Smooth muscle cell (in vitro differentiated cells): ENCODE measurements at regions not wholly inside any gene's neighbourhood (a gene's known extent, or its start where the extent isn't known, plus 50 kb on each side); places are given as distances from the start of the nearest gene placed in this dataset.

Experiments used
- DNase-seq: peaks from one replicate; lab custom pipeline; 2025; ENCODE audit not compliant: unreplicated experiment; lab: John Stamatoyannopoulos, UW
- H2AFZ ChIP-seq: fragments of 200-600 bp; sonication (generic); 2 replicates; pipeline ENCODE4 v1.6.0; 2016; ENCODE audit warnings: antibody characterized with exemption, low read depth, mild to moderate bottlenecking
- H3F3A ChIP-seq: fragments of 200-600 bp; sonication (generic); 2 replicates; pipeline ENCODE4 v1.6.0; 2017; ENCODE audit warnings: antibody characterized with exemption, low read depth
- H3K27ac ChIP-seq: fragments of 200-600 bp; sonication (generic); 2 replicates; pipeline ENCODE4 v1.5.1; 2016; ENCODE audit warnings: low read depth, mild to moderate bottlenecking
- H3K27me3 ChIP-seq: fragments of 200-600 bp; sonication (generic); 2 replicates; pipeline ENCODE4 v1.6.1; 2016; ENCODE audit warnings: low read depth, mild to moderate bottlenecking
- H3K36me3 ChIP-seq: fragments of 200-600 bp; sonication (generic); 2 replicates; pipeline ENCODE4 v1.5.1; 2016; ENCODE audit warnings: low read depth
- H3K4me1 ChIP-seq: fragments of 200-600 bp; sonication (generic); 2 replicates; pipeline ENCODE4 v1.5.1; 2016; ENCODE audit warnings: low read depth
- H3K4me2 ChIP-seq: fragments of 200-600 bp; sonication (generic); 2 replicates; pipeline ENCODE4 v1.6.0; 2016; ENCODE audit warnings: mild to moderate bottlenecking
- H3K4me3 ChIP-seq: fragments of 200-600 bp; sonication (generic); 2 replicates; pipeline ENCODE4 v1.5.1; 2016; ENCODE audit warnings: mild to moderate bottlenecking
- H3K79me2 ChIP-seq: fragments of 200-600 bp; sonication (generic); 2 replicates; pipeline ENCODE4 v1.6.0; 2016; ENCODE audit warnings: low read depth, mild to moderate bottlenecking
- H3K9ac ChIP-seq: fragments of 200-600 bp; sonication (generic); 2 replicates; pipeline ENCODE4 v1.6.0; 2016; ENCODE audit warnings: low read depth
- H3K9me3 ChIP-seq: fragments of 200-600 bp; sonication (generic); replicated peaks from 2 replicates; pipeline ENCODE4 v1.5.1; 2016; ENCODE audit warnings: low read depth
- H4K20me1 ChIP-seq: fragments of 200-600 bp; sonication (generic); 2 replicates; pipeline ENCODE4 v1.6.0; 2016; ENCODE audit warnings: low read depth
- CTCF ChIP-seq: fragments of 200-600 bp; sonication (generic); IDR thresholded peaks from 2 replicates; pipeline ENCODE4 v1.5.1; 2017; ENCODE audit warnings: borderline replicate concordance, mild to moderate bottlenecking, antibody characterized with exemption; ENCODE audit not compliant: insufficient read depth, poor library complexity, severe bottlenecking
- WGBS: methylation state at CpG from one replicate; pipeline ENCODE4 v1.1.7; 2016; ENCODE audit warnings: low lambda C conversion rate; 5-methylcytosine and 5-hydroxymethylcytosine counted together

- Histone ChIP-seq H3K9ac (no peak overlapping the region), H4K20me1 (no peaks in the 10 kb centered on the region), H3K79me2 (no peaks in the 10 kb centered on the region), H3K4me2 (no peak overlapping the region), H2AFZ (no peak overlapping the region), H3F3A (no peaks in the 10 kb centered on the region), H3K4me1 (no peaks in the 10 kb centered on the region), H3K4me3 (no peak overlapping the region), H3K36me3 (no peaks in the 10 kb centered on the region), H3K27me3 (no peaks in the 10 kb centered on the region), H3K9me3 (no peaks in the 10 kb centered on the region), H3K27ac (no peak overlapping the region)
- 84% methylated on average over 2 of the region's 2 CpGs for WGBS
- DNase-seq: no peak
- no peak for TF ChIP-seq CTCF
Observed at GRCh38 chr9:82375041-82375440, 386.5 kb downstream of the SPATA31D1 start.

GRCh38 chr9:82376677-82377232 lies 388.2 kb downstream of the SPATA31D1 start:
- Histone ChIP-seq H3K79me2 (no peaks in the 10 kb centered on the region), H3K4me3 (no peak overlapping the region), H3K9ac (no peak overlapping the region), H4K20me1 (no peaks in the 10 kb centered on the region), H3K9me3 (no peaks in the 10 kb centered on the region), H3K4me2 (no peak overlapping the region), H3K27ac (no peak overlapping the region), H3K4me1 (no peaks in the 10 kb centered on the region), H3K36me3 (no peaks in the 10 kb centered on the region), H3F3A (no peaks in the 10 kb centered on the region), H2AFZ (no peak overlapping the region), H3K27me3 (no peaks in the 10 kb centered on the region)
- WGBS: 88% methylated on average over 4 of the region's 4 CpGs
- no peak for DNase-seq
- TF ChIP-seq CTCF: no peak

GRCh38 chr9:82382887-82383616 lies 394.5 kb downstream of the SPATA31D1 start:
- Histone ChIP-seq H3K9ac (no peak overlapping the region), H4K20me1 (no peaks in the 10 kb centered on the region), H3F3A (no peaks in the 10 kb centered on the region), H3K79me2 (no peaks in the 10 kb centered on the region), H2AFZ (no peak overlapping the region), H3K36me3 (no peaks in the 10 kb centered on the region), H3K27me3 (no peaks in the 10 kb centered on the region), H3K9me3 (no peaks in the 10 kb centered on the region), H3K27ac (no peak overlapping the region), H3K4me3 (no peak overlapping the region), H3K4me2 (no peak overlapping the region), H3K4me1 (peaks cover 3% of the 10 kb centered on the region)
- TF ChIP-seq CTCF: no peak
- 65% methylated on average over 6 of the region's 6 CpGs for WGBS
- DNase-seq: no peak

- H3K79me2 ChIP-seq: no peaks in the 10 kb centered on the region
- no peak for TF ChIP-seq CTCF
- no peaks in the 10 kb centered on the region for H4K20me1 ChIP-seq
- WGBS: 97% methylated on average over 1 of the region's 1 CpG
- no peak overlapping the region for H3K9ac ChIP-seq
- DNase-seq: no peak
- H3K27ac ChIP-seq: no peak overlapping the region
- peaks cover 3% of the 10 kb centered on the region for H3K4me1 ChIP-seq
- no peak overlapping the region for H3K4me2 ChIP-seq
- H3K9me3 ChIP-seq: no peaks in the 10 kb centered on the region
- H3K27me3 ChIP-seq: no peaks in the 10 kb centered on the region
- no peak overlapping the region for H3K4me3 ChIP-seq
- no peak overlapping the region for H2AFZ ChIP-seq
- no peaks in the 10 kb centered on the region for H3K36me3 ChIP-seq
- no peaks in the 10 kb centered on the region for H3F3A ChIP-seq
Observed at GRCh38 chr9:82385633-82386032, 397.1 kb downstream of the SPATA31D1 start.
